HG02759 (cell line): ENCODE measurements at regions not wholly inside any gene's neighbourhood (a gene's known extent, or its start where the extent isn't known, plus 50 kb on each side); places are given as distances from the start of the nearest gene placed in this dataset.
"Not testable (repeated sequence)": the region's sequence is repeated elsewhere in the genome, so short reads cannot be mapped to it uniquely, and the experiment has no call there.

ENCODE experiments used
- ATAC-seq: cut with Tn5 transposase; IDR thresholded peaks from one replicate; pipeline ENCODE4 v1.9.1; 2021; ENCODE audit warnings: mild to moderate bottlenecking, moderate library complexity; ENCODE audit not compliant: unreplicated experiment

DNA sequence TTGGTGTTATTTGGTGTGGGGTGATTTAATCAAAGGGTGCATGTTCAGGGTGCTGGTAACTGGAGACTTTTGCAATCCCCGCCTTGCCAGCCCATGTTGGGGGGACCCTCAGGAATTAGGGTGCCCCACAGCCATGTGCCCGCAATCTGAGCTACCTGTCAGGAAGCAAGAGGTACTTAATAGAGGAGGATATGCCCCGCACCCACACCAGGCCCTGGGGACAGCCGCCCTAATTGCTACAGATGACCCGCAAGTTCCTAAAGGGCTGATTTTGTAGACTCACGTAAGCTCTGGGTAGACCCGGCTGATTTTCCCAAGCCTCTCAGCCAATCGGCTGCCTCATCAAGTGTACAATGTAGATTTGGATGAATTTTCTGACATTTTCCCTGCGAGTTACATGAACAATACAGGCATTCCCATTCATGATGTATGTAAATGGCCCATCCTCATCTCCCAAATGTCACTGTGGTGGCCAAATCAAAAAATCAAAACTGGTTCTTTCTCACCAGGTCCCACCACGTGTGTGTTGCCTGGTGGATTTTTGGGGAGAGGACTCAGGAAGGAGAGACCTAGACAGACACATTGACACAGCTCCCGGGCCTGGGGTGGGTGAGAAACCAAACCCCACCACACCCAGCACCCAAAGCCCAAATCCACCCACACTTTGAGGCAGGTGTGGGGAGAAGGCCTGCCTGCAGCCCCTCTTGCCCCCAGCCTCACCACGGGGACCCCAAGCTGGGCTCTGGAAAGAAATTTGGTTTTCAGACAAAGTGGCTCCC is 119.2 kb upstream of the SPACA7 start:
- no peak for ATAC-seq

DNA sequence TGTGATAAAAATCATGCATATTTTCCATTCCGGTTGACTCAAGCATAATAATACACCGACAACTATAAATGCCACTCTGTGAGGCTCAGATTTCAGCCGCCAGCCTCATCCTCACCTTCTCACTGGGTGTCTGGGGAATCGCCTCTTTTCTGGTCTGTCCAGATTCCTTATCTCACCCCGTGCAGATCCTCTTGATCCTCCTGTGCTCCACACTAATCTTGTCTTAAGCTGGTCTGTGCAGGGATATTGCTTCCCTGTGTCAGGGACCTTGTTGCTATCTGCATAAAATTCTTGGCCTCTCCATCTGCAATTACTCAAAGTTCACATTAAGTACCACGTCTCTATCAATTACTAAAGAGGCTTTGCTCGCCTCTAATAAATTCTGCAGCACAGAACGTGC is 116.6 kb upstream of the SPACA7 start:
- ATAC-seq: no peak

GRCh38 chr13:112260108-112261055 is 115.8 kb upstream of the SPACA7 start:
- ATAC-seq: no peak

DNA sequence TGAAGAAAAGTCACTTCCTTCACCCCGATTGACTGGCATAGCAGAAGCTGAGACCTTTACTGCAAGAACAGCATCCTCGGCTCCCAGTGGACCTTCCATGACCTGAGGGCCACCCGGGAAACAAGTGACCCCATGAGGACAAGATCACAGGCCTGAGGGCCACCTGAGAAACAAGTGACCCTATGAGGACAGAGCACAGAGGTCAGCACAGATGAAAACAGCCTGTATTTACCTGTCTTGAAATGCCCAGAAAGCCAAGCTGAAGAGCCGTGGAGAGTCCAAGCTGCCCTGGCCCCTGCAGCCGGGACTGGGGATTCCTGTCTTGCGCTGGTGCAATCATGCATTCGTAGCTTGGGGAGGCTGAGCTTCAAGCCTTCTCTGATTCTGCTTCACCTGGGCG is 114.2 kb upstream of the SPACA7 start:
- no peak for ATAC-seq

DNA sequence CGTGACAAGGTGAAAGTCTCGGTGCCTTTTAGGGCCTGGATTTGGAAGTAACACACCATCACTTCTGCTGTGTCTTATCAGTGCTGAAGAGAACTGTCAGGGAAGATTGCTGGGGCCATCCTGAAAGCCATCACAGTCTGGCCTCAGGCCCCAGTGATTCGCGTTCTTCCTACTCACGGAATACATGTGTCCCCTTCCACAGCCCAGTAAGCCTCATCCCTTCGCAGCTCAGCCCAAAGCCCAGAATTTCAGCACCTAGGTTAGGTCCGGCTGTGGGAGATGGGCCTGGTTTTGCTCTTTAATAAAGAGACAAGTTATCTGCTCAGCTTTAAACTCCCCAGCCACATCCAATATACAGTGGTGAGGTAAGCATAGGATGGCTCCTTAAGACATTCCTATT is 113.0 kb upstream of the SPACA7 start:
- no peak for ATAC-seq

- ATAC-seq: no peak
These were observed 108.5 kb upstream of the SPACA7 start for GRCh38 chr13:112267660-112268059.

DNA sequence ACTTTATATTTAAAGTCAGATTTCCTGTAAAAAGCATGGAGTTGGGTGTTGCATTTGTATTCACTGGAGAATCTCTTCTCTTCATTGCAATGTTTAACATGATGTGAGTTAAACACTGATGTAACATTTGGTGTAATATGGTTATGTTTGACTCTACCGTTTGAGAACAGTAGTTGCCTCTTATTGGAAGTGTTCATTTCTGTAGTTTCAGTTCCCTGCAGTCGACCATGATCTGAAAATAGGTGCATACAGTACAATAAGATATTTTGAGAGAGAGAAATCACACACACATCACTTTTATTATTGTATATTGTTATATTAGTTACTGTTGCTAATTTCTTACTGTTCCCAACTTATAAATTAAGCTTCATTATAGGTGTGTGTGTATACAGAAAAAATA is 105.2 kb upstream of the SPACA7 start:
- ATAC-seq: peak; percentile 73

GRCh38 chr13:112286733-112287132 is 89.4 kb upstream of the SPACA7 start:
- not testable (repeated sequence) for ATAC-seq

GRCh38 chr13:112320303-112320702 is 55.9 kb upstream of the SPACA7 start:
- ATAC-seq: no peak

DNA sequence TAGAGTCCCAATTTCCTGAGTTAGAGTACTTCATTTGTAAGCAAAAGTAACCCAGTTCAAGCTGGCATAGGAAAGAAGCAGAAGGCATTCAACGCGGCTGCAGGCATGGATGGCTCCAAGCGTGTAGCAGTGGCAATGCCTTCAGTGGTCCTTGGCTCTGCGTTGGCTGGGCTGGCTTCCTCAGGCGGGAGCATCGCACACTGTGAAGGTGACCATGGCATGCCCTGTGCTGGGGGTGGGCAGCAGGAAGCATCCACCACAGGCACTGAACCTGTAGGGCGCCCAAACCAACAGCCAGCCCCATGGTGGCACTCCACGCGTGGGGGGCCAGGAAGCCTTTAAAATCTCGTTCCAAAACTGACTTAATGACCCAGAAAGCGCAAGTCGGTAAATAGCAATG is 53.6 kb upstream of the SPACA7 start:
- no peak for ATAC-seq

- no peak for ATAC-seq
These were observed 52.0 kb upstream of the SPACA7 start for GRCh38 chr13:112324116-112324515.

GRCh38 chr13:112325142-112325808 is 50.9 kb upstream of the SPACA7 start:
- no peak for ATAC-seq

DNA sequence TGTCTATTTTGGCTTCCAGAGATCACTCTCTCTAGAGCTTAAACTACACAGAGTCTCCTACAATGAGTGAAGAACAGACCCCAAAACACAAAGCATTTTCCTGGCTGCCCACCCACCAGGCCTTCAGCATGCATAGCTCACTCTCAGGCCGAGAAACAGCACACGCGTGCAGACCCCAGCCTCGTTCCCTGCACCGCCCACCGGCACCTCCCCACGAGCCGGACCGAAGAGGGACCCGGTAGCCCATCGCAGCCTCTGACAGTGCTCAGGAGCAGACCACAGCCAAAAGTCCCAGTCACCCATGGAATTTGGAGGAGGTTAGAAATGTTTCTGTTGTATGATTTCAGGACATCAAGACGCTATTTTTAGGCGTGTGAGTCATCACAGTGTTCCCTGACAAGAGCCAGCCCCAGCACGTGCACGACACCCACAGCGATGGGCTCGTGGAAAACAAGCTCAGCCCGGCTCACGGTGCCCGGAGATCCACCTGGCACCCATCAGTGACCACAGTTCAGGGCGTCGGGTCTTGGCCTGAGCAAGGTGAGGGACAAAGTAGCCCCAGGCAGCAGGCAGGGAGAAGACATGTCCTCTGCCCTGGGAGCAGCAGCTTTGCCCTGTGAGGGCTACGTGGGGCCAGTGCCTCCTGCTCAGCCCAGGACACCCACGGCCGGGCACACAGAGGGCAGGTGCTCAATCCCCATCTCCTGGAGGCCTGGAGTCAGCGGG is 50.1 kb upstream of the SPACA7 start:
- ATAC-seq: no peak
